ENCODE measurements at regions not wholly inside any gene's neighbourhood (a gene's known extent, or its start where the extent isn't known, plus 50 kb on each side); places are given as distances from the start of the nearest gene placed in this dataset.

GRCh38 chr2:59428940-59429339 lies 1124.5 kb downstream of the BCL11A start:
- Histone ChIP-seq H3K4me1 (no peaks in the 10 kb centered on the region), H3K4me3 (no peak overlapping the region), H3K27ac (no peak overlapping the region), H3K9me3 (peaks cover 0 to 31% (median 6%) of the 10 kb centered on the region in 11 donors), H3K36me3 (no peaks in the 10 kb centered on the region), H3K27me3 (no peaks in the 10 kb centered on the region)
- 75 to 76% methylated on average over 3 of the region's 3 CpGs for WGBS, 2 donors
- intact Hi-C loops (cut with DNase I): no loop called here
- ATAC-seq: no peak
- TF ChIP-seq CTCF (IDR thresholded peaks at IDR 0.05): no peak
- DNase-seq: no peak

- intact Hi-C loops (cut with DNase I): no loop called here
- WGBS, 2 donors: 91 to 93% methylated on average over 1 of the region's 1 CpG
- H3K36me3 ChIP-seq: no peaks in the 10 kb centered on the region
These were observed 1125.5 kb downstream of the BCL11A start for GRCh38 chr2:59427980-59428379.

GRCh38 chr2:59425247-59425646 lies 1128.2 kb downstream of the BCL11A start:
- intact Hi-C loops (cut with DNase I): no loop called here
- Histone ChIP-seq H3K9me3 (peaks cover 0 to 6% (median 0%) of the 10 kb centered on the region in 11 donors), H3K27me3 (no peaks in the 10 kb centered on the region), H3K27ac (no peak overlapping the region), H3K36me3 (no peaks in the 10 kb centered on the region), H3K4me1 (no peaks in the 10 kb centered on the region), H3K4me3 (no peak overlapping the region)
- no peak for TF ChIP-seq CTCF (IDR thresholded peaks at IDR 0.05)
- ATAC-seq (no peak), DNase-seq (no peak)
- WGBS, 2 donors: 54 to 62% methylated on average over 3 of the region's 3 CpGs

More at GRCh38 chr2:59427980-59428379, 1125.5 kb downstream of the BCL11A start:
- H3K4me3 ChIP-seq: no peak overlapping the region
- DNase-seq: no peak
- H3K27me3 ChIP-seq: no peaks in the 10 kb centered on the region
- TF ChIP-seq CTCF (IDR thresholded peaks at IDR 0.05): no peak
- H3K4me1 ChIP-seq: no peaks in the 10 kb centered on the region
- no peak overlapping the region for H3K27ac ChIP-seq
- H3K9me3 ChIP-seq: peaks cover 0 to 24% (median 6%) of the 10 kb centered on the region in 11 donors
- no peak for ATAC-seq

- intact Hi-C loops (cut with DNase I): no loop called here
These were observed 1139.5 kb downstream of the BCL11A start for GRCh38 chr2:59413751-59414570.

More at GRCh38 chr2:59413751-59414570, 1139.5 kb downstream of the BCL11A start:
- 69 to 81% methylated on average over 11 of the region's 11 CpGs for WGBS, 2 donors
- Histone ChIP-seq H3K36me3 (no peaks in the 10 kb centered on the region), H3K27ac (no peak overlapping the region), H3K27me3 (no peaks in the 10 kb centered on the region), H3K9me3 (peaks cover 0 to 57% (median 13%) of the 10 kb centered on the region in 11 donors), H3K4me1 (no peaks in the 10 kb centered on the region), H3K4me3 (no peak overlapping the region)
- DNase-seq: no peak
- no peak for TF ChIP-seq CTCF (IDR thresholded peaks at IDR 0.05)
- ATAC-seq: no peak

Data from heart right ventricle (tissue), 16 donors.